ENCODE measurements at regions not wholly inside any gene's neighbourhood (a gene's known extent, or its start where the extent isn't known, plus 50 kb on each side); places are given as distances from the start of the nearest gene placed in this dataset.
"Not testable (repeated sequence)": the region's sequence is repeated elsewhere in the genome, so short reads cannot be mapped to it uniquely, and the experiment has no call there.

GRCh38 chr17:33954597-33954996, 300.5 kb upstream of the CCL2 start:
- no peak for DNase-seq

GRCh38 chr17:33955461-33955860, 299.6 kb upstream of the CCL2 start:
- DNase-seq: no peak

- DNase-seq: not testable (repeated sequence)
These were observed 296.0 kb upstream of the CCL2 start for GRCh38 chr17:33959098-33959497.

GRCh38 chr17:33962857-33963655, 292.0 kb upstream of the CCL2 start:
- no peak for DNase-seq

GRCh38 chr17:33964344-33964979, 290.6 kb upstream of the CCL2 start:
- DNase-seq: no peak

DNA sequence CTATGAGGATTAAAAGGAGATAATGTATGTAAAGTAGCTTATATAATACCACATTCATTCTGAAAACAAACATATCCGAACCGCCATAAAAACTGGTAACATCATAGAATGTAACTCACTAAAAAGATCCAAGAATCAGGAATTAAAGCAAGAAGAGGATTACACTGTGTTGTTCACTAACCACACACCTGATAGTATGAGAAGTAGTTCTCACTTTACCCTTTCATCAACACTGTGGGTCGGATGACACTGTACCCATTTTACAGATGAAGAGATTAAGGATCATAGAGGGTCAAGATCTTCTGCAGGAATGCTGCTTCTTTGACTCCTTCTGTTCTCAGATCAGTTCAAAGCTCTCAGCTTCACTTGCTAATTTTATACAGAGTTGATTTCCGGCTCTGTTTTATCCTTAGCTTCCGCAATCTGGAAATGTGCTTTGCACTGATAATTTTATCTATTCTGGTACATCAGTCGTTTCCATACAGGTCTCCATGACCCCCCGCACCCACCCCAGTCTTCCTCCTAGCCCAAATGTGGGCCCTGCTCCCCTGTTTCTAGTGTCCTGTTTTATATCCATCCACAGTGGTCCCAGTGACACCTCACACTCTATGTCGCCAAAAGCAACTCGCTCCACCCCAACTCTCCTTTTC, 288.6 kb upstream of the CCL2 start:
- no peak for DNase-seq

- no peak for DNase-seq
These were observed 287.3 kb upstream of the CCL2 start for GRCh38 chr17:33967608-33968349.

DNA sequence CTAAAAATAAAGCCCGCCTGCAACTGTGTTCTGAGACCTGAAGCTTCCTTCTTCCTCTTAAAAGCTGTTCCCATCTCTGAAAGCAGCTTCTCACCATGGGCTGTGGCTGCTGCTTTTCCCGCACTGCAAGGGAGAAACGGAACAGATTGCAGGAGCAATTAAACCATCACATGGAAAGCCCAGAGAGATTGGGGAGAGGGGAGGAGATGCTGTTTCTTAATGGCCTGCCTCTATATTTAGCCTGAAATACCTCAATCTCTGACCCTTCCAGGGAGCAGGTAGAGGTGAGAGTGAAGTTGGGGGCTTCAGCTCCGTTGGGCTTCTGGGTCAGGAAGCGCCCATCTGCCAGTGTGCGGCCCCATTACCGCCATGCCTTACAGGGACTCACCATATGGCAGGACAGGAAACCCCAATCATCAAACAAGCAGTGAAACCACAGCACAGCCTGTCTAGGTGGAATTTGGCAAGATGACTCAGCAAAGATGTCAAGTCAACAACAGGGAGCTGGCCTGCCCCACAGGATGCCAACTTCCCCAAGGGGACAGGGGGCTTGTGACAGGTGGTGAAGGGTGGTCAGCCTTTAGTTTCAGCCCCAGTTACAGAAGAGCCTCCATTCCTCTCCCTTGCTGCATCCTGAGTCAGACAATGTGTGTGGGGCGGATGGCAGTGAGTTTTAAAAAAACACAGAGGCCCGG, 286.6 kb upstream of the CCL2 start:
- DNase-seq: no peak

DNA sequence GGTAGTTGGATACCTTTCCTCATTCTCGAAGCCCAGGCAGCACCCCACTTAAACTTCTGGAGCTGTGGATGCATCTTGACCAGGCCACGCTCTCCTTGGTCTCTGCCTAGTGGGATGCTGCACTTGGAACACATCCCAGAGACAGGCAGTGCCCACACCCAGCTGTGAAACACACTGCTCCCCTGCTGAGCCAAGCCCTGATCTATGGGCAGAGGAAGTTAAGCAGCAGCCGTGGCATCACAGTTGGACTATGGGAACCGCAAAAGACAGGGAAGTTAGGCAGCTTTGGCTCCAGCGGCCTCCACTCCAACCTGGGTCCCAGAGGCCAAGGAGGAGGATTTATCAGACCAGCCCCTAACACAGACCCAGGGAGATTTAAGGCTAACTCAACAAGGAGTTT, 284.8 kb upstream of the CCL2 start:
- no peak for DNase-seq

GRCh38 chr17:33972763-33973162, 282.3 kb upstream of the CCL2 start:
- DNase-seq: no peak

- DNase-seq: no peak
These were observed 281.6 kb upstream of the CCL2 start for GRCh38 chr17:33973491-33973890.

DNA sequence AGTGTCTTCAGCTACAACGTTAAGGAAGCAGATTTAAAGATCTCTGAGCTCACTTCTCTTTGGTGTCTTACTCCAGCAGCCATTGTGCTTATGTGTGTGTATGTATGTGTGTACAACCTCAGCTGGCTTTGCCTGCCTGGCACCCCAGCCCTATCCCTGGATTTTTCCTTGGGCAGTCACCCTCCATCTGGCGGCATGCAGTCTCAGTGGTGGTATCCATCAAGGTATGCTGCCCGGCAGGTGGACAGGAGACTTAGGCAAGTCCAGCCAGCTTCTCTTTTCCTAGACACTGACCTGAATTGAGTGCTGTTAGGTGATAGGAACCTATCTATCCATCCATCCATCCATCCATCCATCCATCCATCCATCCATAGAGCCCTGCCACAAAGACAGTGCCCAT, 280.8 kb upstream of the CCL2 start:
- no peak for DNase-seq

GRCh38 chr17:33976831-33977230, 278.3 kb upstream of the CCL2 start:
- DNase-seq: no peak

DNA sequence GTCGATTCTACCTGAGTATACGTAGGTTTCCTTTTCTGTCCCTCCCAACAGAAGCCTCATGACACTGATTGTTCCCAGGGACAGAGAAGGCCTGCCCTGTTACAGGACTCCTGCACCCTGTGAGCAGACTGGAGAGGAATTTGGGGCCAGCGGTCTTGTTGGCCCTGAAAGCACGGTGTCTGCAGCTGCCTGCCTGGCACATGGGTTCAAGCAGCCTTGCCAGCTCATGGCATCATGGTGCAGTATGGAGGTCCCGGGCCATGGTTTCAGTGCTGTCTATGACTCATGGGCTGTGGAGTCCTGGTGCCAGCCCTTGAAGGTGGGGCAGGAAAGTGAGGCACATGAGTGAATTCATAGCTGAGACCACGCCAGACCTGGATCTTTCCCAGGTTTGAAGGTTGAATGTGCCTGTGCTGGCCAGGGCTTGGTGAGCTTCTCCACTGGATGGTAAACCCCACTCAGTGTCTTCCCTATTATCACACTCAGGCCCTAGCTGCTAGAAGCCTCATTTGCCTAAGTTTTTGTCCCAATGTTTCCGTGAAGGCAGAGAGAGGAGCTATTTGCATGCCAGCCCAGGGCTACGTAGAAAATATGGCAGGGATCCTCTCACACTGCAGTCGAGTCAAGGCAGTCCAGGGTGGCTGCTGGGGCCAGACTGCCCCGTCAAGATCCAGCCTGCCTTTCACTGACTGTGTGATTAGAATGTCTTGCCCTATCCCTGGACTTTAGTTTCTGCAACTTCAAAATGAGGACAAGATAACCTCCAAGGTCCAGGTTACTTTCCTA, 277.2 kb upstream of the CCL2 start:
- no peak for DNase-seq

GRCh38 chr17:33978889-33979288, 276.2 kb upstream of the CCL2 start:
- DNase-seq: no peak

DNA sequence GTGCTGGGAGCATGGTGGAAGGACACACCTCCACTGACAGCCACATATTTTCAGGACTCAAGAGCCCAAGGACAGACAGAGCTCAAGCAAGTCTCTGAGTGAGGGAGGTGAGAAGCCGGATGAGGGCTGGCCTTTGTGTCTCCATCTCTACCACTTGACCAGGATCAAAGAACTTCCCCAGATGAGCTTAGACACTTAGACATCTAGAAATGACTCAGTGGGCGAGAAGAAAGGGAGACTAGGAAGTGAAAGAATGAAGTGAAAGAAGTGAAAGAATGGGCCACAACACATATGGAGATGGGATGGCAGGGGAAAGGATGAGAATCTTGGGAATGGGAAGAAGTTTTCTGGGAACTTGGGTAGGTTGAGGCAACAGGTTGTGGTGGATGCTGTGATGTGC, 274.9 kb upstream of the CCL2 start:
- DNase-seq: no peak

DNA sequence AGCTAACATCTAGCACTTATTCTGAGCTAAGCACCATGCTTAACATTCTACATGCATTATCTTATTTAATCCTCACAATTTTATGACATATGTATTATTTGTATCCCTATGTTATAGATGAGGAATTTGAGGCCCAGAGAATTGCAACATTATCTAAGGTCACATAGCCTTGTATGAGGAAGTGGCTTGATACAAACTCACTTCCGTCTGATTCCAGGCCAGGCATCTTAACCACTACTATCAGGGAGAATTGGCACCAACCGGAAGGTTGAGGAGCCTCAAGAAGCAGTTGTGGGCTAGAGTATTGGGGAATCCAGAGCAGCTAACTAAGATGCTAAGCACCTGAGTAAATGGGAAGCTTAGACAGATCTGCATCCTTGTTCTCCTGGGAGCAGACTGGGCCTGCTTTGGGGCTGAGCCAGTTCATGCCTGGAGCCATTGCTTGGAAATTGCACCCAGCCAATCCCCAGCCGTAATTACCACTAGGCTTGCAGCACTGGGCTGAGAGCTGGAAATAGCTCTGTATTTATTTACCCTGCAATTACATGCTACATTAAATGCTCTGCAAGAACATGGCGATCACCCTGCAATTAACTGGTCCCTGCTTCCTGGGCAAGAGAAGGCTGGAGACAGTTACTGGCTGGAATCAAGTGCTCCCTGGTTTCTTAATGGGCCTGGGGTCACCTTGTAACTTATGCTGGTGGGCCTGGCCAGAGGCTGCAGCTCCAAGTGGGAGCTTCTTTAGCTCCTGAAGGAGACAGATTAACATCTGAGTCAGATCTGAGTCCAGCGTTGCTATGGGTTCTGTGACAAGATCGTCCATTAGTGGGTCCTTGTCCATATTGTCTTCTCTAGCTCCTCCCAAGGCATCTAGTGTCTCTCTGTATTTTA, 273.1 kb upstream of the CCL2 start:
- DNase-seq: no peak

DNA sequence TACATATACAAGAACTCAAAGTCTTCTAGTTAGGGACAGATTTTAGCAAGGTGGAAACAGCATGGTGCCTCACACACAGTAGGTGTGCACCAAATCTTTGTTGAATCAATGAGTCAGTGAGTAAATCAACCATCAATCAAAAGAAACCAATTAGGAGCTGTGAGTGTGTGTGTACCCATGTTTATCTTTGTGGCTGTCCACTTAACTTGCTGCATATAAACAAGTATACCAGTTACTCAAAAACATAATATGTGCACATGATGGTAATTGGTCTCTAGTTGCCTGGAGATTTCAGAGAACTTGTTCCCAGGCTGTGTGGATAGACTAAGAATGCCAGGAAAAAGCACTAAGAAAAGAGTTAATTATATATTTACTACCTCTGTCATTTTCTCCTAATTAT, 272.2 kb upstream of the CCL2 start:
- no peak for DNase-seq

DNA sequence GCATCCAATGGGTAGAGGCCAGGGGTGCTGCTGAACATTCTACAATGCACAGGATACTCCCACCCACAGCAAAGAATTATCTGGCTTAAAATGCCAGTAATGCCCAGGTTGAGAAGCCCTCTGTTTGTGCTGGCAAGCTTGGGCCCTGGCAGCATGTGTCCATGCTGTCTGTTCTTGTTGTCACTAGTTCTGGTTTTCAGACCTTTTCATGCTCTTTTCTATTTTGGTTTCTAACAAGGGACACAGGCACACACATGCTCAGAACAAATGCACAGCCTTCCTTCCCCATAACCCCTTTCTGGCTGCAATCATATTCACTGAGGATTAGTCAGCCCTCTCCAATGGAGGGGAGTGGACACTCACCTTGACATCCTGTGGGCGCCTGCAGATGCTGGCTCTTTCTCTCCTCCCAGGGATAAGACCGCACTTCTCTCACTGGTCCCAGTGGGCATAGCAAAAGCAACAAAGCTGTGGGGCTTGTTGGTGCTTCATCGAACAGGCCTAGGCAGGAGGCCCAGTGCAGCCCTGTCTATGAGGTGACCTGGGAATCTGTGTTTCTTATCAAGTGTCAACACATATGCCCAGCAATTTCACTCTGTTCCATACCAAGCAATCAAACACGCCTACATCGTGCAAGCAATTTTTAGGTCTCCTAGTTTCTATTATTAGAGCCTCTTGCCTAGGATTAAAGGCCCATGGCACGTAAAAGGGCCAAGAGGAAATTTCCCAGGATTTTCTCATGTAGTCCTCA, 271.1 kb upstream of the CCL2 start:
- DNase-seq: no peak

DNA sequence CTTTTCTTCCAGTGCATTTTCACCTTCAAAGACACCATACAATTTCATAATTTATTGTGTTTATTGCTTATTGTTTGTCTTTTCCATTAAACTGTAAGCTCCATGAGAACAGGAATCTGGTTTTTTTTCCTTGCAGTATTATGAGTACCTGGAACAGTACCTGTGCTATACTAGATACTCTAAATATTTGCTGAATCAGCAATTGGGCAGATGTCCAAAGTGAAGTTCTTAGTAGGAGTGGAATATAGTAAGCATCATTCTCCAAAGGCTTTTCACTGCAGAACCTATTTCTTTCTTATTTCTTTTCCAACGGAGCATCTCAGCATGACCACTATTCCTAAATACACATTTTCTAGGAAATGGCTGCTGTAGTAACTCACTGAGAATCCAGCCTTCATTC, 269.0 kb upstream of the CCL2 start:
- DNase-seq: no peak
